ENCODE measurements at regions not wholly inside any gene's neighbourhood (a gene's known extent, or its start where the extent isn't known, plus 50 kb on each side); places are given as distances from the start of the nearest gene placed in this dataset.

- Histone ChIP-seq H3K9me3 (replicated peaks) (no peaks in the 10 kb centered on the region), H3K4me1 (peaks cover 6% of the 10 kb centered on the region), H3K36me3 (no peaks in the 10 kb centered on the region), H3K27me3 (ENCODE audit: low read depth) (no peaks in the 10 kb centered on the region), H3K27ac (replicated peaks) (no peak overlapping the region), H3K4me3 (no peak overlapping the region)
- TF ChIP-seq CTCF (IDR thresholded peaks at IDR 0.05; ENCODE audit: borderline replicate concordance), result no peak
- intact Hi-C loops (cut with micrococcal nuclease), result no loop called here
- no peak for DNase-seq
Measured at GRCh38 chr21:32184485-32184884, 94.4 kb downstream of the MIS18A start.

GRCh38 chr21:32184065-32184464 lies 94.8 kb downstream of the MIS18A start:
- no peak for DNase-seq
- H3K36me3 ChIP-seq, result no peaks in the 10 kb centered on the region
- intact Hi-C loops (cut with micrococcal nuclease), result no loop called here
- no peak for TF ChIP-seq CTCF (IDR thresholded peaks at IDR 0.05; ENCODE audit: borderline replicate concordance)
- H3K27me3 ChIP-seq (ENCODE audit: low read depth), result no peaks in the 10 kb centered on the region
- H3K9me3 ChIP-seq (replicated peaks), result no peaks in the 10 kb centered on the region
- no peak overlapping the region for H3K27ac ChIP-seq (replicated peaks)
- H3K4me3 ChIP-seq, result no peak overlapping the region
- H3K4me1 ChIP-seq, result peaks cover 6% of the 10 kb centered on the region

- intact Hi-C loops (cut with micrococcal nuclease), result no loop called here
- TF ChIP-seq CTCF (IDR thresholded peaks at IDR 0.05; ENCODE audit: borderline replicate concordance), result no peak
- no peaks in the 10 kb centered on the region for H3K9me3 ChIP-seq (replicated peaks)
- H3K4me3 ChIP-seq, result no peak overlapping the region
- no peak overlapping the region for H3K27ac ChIP-seq (replicated peaks)
- DNase-seq, result no peak
- no peaks in the 10 kb centered on the region for H3K36me3 ChIP-seq
- no peaks in the 10 kb centered on the region for H3K27me3 ChIP-seq (ENCODE audit: low read depth)
- peaks cover 6% of the 10 kb centered on the region for H3K4me1 ChIP-seq
Measured at GRCh38 chr21:32183396-32183795, 95.5 kb downstream of the MIS18A start.

- peaks cover 6% of the 10 kb centered on the region for H3K4me1 ChIP-seq
- no peak overlapping the region for H3K27ac ChIP-seq (replicated peaks)
- no peak for DNase-seq
- no peaks in the 10 kb centered on the region for H3K36me3 ChIP-seq
- intact Hi-C loops (cut with micrococcal nuclease), result no loop called here
- H3K4me3 ChIP-seq, result no peak overlapping the region
- TF ChIP-seq CTCF (IDR thresholded peaks at IDR 0.05; ENCODE audit: borderline replicate concordance), result no peak
- H3K27me3 ChIP-seq (ENCODE audit: low read depth), result no peaks in the 10 kb centered on the region
- H3K9me3 ChIP-seq (replicated peaks), result no peaks in the 10 kb centered on the region
Measured at GRCh38 chr21:32182449-32182848, 96.4 kb downstream of the MIS18A start.

GRCh38 chr21:32181457-32181856 lies 97.4 kb downstream of the MIS18A start:
- intact Hi-C loops (cut with micrococcal nuclease), result no loop called here
- H3K4me1 ChIP-seq, result peaks cover under 1% of the 10 kb centered on the region
- no peaks in the 10 kb centered on the region for H3K27me3 ChIP-seq (ENCODE audit: low read depth)
- H3K9me3 ChIP-seq (replicated peaks), result no peaks in the 10 kb centered on the region
- peak overlapping the region; percentile 14 for H3K27ac ChIP-seq (replicated peaks)
- DNase-seq, result peak; percentile 25
- no peak overlapping the region for H3K4me3 ChIP-seq
- no peaks in the 10 kb centered on the region for H3K36me3 ChIP-seq
- TF ChIP-seq CTCF (IDR thresholded peaks at IDR 0.05; ENCODE audit: borderline replicate concordance), result no peak

GRCh38 chr21:32174819-32175218 lies 104.0 kb downstream of the MIS18A start:
- no peak overlapping the region for H3K4me3 ChIP-seq
- H3K27me3 ChIP-seq (ENCODE audit: low read depth), result no peaks in the 10 kb centered on the region
- TF ChIP-seq CTCF (IDR thresholded peaks at IDR 0.05; ENCODE audit: borderline replicate concordance), result no peak
- no peaks in the 10 kb centered on the region for H3K9me3 ChIP-seq (replicated peaks)
- no peaks in the 10 kb centered on the region for H3K4me1 ChIP-seq
- no peak for DNase-seq
- intact Hi-C loops (cut with micrococcal nuclease), result no loop called here
- no peaks in the 10 kb centered on the region for H3K36me3 ChIP-seq
- H3K27ac ChIP-seq (replicated peaks), result no peak overlapping the region

All from left ventricle myocardium inferior (tissue), 1 donor.